IPS-18a (cell line): ENCODE measurements at regions not wholly inside any gene's neighbourhood (a gene's known extent, or its start where the extent isn't known, plus 50 kb on each side); places are given as distances from the start of the nearest gene placed in this dataset.
"Not testable (repeated sequence)": the region's sequence is repeated elsewhere in the genome, so short reads cannot be mapped to it uniquely, and the experiment has no call there.

Experiments used
- H3K27ac ChIP-seq: one replicate; pipeline ENCODE4 v1.5.1; 2013; ENCODE audit warnings: low read length
- H3K27me3 ChIP-seq: one replicate; pipeline ENCODE4 v1.6.1; 2013; ENCODE audit warnings: mild to moderate bottlenecking, low read length; ENCODE audit not compliant: control insufficient read depth, insufficient read depth
- H3K36me3 ChIP-seq: one replicate; pipeline ENCODE4 v1.6.1; 2013; ENCODE audit warnings: low read depth, low read length; ENCODE audit not compliant: control insufficient read depth
- H3K4me1 ChIP-seq: one replicate; pipeline ENCODE4 v1.6.1; 2013; ENCODE audit warnings: low read depth, low read length; ENCODE audit not compliant: control insufficient read depth
- H3K4me3 ChIP-seq: one replicate; pipeline ENCODE4 v1.5.1; 2013; ENCODE audit warnings: low read length
- H3K9ac ChIP-seq: one replicate; pipeline ENCODE4 v1.6.1; 2013; ENCODE audit warnings: mild to moderate bottlenecking, low read length, moderate library complexity
- H3K9me3 ChIP-seq: one replicate; pipeline ENCODE4 v1.6.1; 2013; ENCODE audit warnings: low read depth, low read length; ENCODE audit not compliant: control insufficient read depth

- Histone ChIP-seq H3K27ac (no peak overlapping the region), H3K4me1 (no peaks in the 10 kb centered on the region), H3K4me3 (no peak overlapping the region), H3K36me3 (no peaks in the 10 kb centered on the region), H3K27me3 (no peaks in the 10 kb centered on the region), H3K9ac (no peak overlapping the region), H3K9me3 (no peaks in the 10 kb centered on the region)
Observed at GRCh38 chr7:113202284-113202683, 83.9 kb upstream of the SMIM30 start.

- Histone ChIP-seq H3K9ac (no peak overlapping the region), H3K4me3 (no peak overlapping the region), H3K27ac (no peak overlapping the region), H3K36me3 (no peaks in the 10 kb centered on the region), H3K4me1 (no peaks in the 10 kb centered on the region), H3K9me3 (no peaks in the 10 kb centered on the region), H3K27me3 (no peaks in the 10 kb centered on the region)
Observed at GRCh38 chr7:113200281-113200680, 81.9 kb upstream of the SMIM30 start.

GRCh38 chr7:113199841-113200240 is 81.5 kb upstream of the SMIM30 start:
- H3K27me3 ChIP-seq: no peaks in the 10 kb centered on the region
- H3K9me3 ChIP-seq: no peaks in the 10 kb centered on the region
- no peaks in the 10 kb centered on the region for H3K36me3 ChIP-seq
- no peak overlapping the region for H3K9ac ChIP-seq
- H3K4me1 ChIP-seq: no peaks in the 10 kb centered on the region
- no peak overlapping the region for H3K4me3 ChIP-seq
- no peak overlapping the region for H3K27ac ChIP-seq

- H3K9ac ChIP-seq: no peak overlapping the region
- H3K36me3 ChIP-seq: no peaks in the 10 kb centered on the region
- no peaks in the 10 kb centered on the region for H3K9me3 ChIP-seq
Observed at GRCh38 chr7:113199136-113199535, 80.8 kb upstream of the SMIM30 start.

GRCh38 chr7:113198226-113198625 is 79.9 kb upstream of the SMIM30 start:
- H3K27ac ChIP-seq: no peak overlapping the region
- H3K27me3 ChIP-seq: no peaks in the 10 kb centered on the region
- no peaks in the 10 kb centered on the region for H3K36me3 ChIP-seq
- no peak overlapping the region for H3K4me3 ChIP-seq
- no peak overlapping the region for H3K9ac ChIP-seq
- no peaks in the 10 kb centered on the region for H3K9me3 ChIP-seq
- H3K4me1 ChIP-seq: no peaks in the 10 kb centered on the region

More at GRCh38 chr7:113199136-113199535, 80.8 kb upstream of the SMIM30 start:
- H3K27ac ChIP-seq: no peak overlapping the region
- H3K27me3 ChIP-seq: no peaks in the 10 kb centered on the region
- H3K4me3 ChIP-seq: no peak overlapping the region
- H3K4me1 ChIP-seq: no peaks in the 10 kb centered on the region

GRCh38 chr7:113197274-113197673 is 78.9 kb upstream of the SMIM30 start:
- Histone ChIP-seq H3K4me1 (no peaks in the 10 kb centered on the region), H3K27ac (no peak overlapping the region), H3K4me3 (no peak overlapping the region), H3K36me3 (no peaks in the 10 kb centered on the region), H3K9me3 (no peaks in the 10 kb centered on the region), H3K9ac (no peak overlapping the region), H3K27me3 (no peaks in the 10 kb centered on the region)

- no peak overlapping the region for H3K9ac ChIP-seq
- H3K9me3 ChIP-seq: no peaks in the 10 kb centered on the region
- peaks cover 8% of the 10 kb centered on the region for H3K4me1 ChIP-seq
- no peak overlapping the region for H3K4me3 ChIP-seq
- H3K27me3 ChIP-seq: no peaks in the 10 kb centered on the region
- no peak overlapping the region for H3K27ac ChIP-seq
- no peaks in the 10 kb centered on the region for H3K36me3 ChIP-seq
Observed at GRCh38 chr7:113188396-113188795, 70.0 kb upstream of the SMIM30 start.

GRCh38 chr7:113179313-113179712 is 61.0 kb upstream of the SMIM30 start:
- no peak overlapping the region for H3K4me3 ChIP-seq
- no peaks in the 10 kb centered on the region for H3K4me1 ChIP-seq
- H3K27ac ChIP-seq: no peak overlapping the region
- H3K9ac ChIP-seq: no peak overlapping the region
- no peaks in the 10 kb centered on the region for H3K36me3 ChIP-seq
- H3K27me3 ChIP-seq: no peaks in the 10 kb centered on the region
- H3K9me3 ChIP-seq: no peaks in the 10 kb centered on the region

- H3K36me3 ChIP-seq: no peaks in the 10 kb centered on the region
- H3K9me3 ChIP-seq: no peaks in the 10 kb centered on the region
- no peak overlapping the region for H3K27ac ChIP-seq
- H3K9ac ChIP-seq: no peak overlapping the region
- H3K27me3 ChIP-seq: no peaks in the 10 kb centered on the region
- H3K4me3 ChIP-seq: no peak overlapping the region
- no peaks in the 10 kb centered on the region for H3K4me1 ChIP-seq
Observed at GRCh38 chr7:113176836-113177235, 58.5 kb upstream of the SMIM30 start.

GRCh38 chr7:113176180-113176579 is 57.8 kb upstream of the SMIM30 start:
- not testable (repeated sequence) for H3K27me3 ChIP-seq, H3K27ac ChIP-seq, H3K36me3 ChIP-seq, H3K9ac ChIP-seq, H3K4me3 ChIP-seq, H3K9me3 ChIP-seq, H3K4me1 ChIP-seq

- no peaks in the 10 kb centered on the region for H3K36me3 ChIP-seq
- no peak overlapping the region for H3K27ac ChIP-seq
- H3K27me3 ChIP-seq: no peaks in the 10 kb centered on the region
- no peak overlapping the region for H3K9ac ChIP-seq
- no peaks in the 10 kb centered on the region for H3K9me3 ChIP-seq
- no peaks in the 10 kb centered on the region for H3K4me1 ChIP-seq
- no peak overlapping the region for H3K4me3 ChIP-seq
Observed at GRCh38 chr7:113175525-113176104, 57.3 kb upstream of the SMIM30 start.

GRCh38 chr7:113172726-113173125 is 54.4 kb upstream of the SMIM30 start:
- Histone ChIP-seq H3K4me3 (no peak overlapping the region), H3K27me3 (no peaks in the 10 kb centered on the region), H3K4me1 (no peaks in the 10 kb centered on the region), H3K27ac (no peak overlapping the region), H3K9me3 (no peaks in the 10 kb centered on the region), H3K36me3 (no peaks in the 10 kb centered on the region), H3K9ac (no peak overlapping the region)
